SK-N-SH treated with all-trans-retinoic acid at 6 μM for 48 hours (cell line): ENCODE measurements at regions not wholly inside any gene's neighbourhood (a gene's known extent, or its start where the extent isn't known, plus 50 kb on each side); places are given as distances from the start of the nearest gene placed in this dataset.

ENCODE experiments used
- ATAC-seq: fragments of 200-7000 bp; cut with Tn5 transposase; 3 replicates; pipeline ENCODE4 v1.9.1; 2020; ENCODE audit warnings: mild to moderate bottlenecking, moderate library complexity
- ARNTL ChIP-seq: fragments of 450-650 bp; formaldehyde crosslinking; IDR thresholded peaks from 2 replicates; pipeline ENCODE4 v1.5.0; 2020; ENCODE audit warnings: low read depth, mild to moderate bottlenecking, moderate library complexity, borderline replicate concordance
- CSDC2 ChIP-seq: fragments of 250-450 bp; sonication (Bioruptor Pico); IDR thresholded peaks from 2 replicates; pipeline ENCODE4 v1.5.0; 2020; ENCODE audit warnings: mild to moderate bottlenecking, moderate library complexity
- ESRRG ChIP-seq: fragments of 250-450 bp; sonication (Bioruptor Pico); IDR thresholded peaks from 2 replicates; pipeline ENCODE4 v1.6.1; 2021; ENCODE audit warnings: mild to moderate bottlenecking
- GLIS3 ChIP-seq: fragments of 250-450 bp; sonication (Bioruptor Pico); IDR thresholded peaks from 2 replicates; pipeline ENCODE4 v1.5.0; 2020; ENCODE audit warnings: mild to moderate bottlenecking, moderate library complexity
- ISL1 ChIP-seq: fragments of 250-450 bp; sonication (Bioruptor Pico); IDR thresholded peaks from 2 replicates; pipeline ENCODE4 v2.1.2; 2022; ENCODE audit warnings: mild to moderate bottlenecking, moderate library complexity
- PATZ1 ChIP-seq: fragments of 250-450 bp; sonication (Bioruptor Pico); IDR thresholded peaks from 2 replicates; pipeline ENCODE4 v1.8.0; 2020; ENCODE audit warnings: mild to moderate bottlenecking, moderate library complexity, borderline replicate concordance
- POU6F1 ChIP-seq: fragments of 250-450 bp; sonication (Bioruptor Pico); IDR thresholded peaks from 2 replicates; pipeline ENCODE4 v1.8.0; 2021; ENCODE audit warnings: low read depth, mild to moderate bottlenecking, moderate library complexity, borderline replicate concordance
- PPARA ChIP-seq: fragments of 250-450 bp; sonication (Bioruptor Pico); IDR thresholded peaks from 2 replicates; pipeline ENCODE4 v1.5.0; 2020; ENCODE audit warnings: mild to moderate bottlenecking, borderline replicate concordance
- RARB ChIP-seq: fragments of 250-450 bp; sonication (Bioruptor Pico); IDR thresholded peaks from 2 replicates; pipeline ENCODE4 v1.8.0; 2021; ENCODE audit warnings: mild to moderate bottlenecking, moderate library complexity
- SNAI2 ChIP-seq: fragments of 250-450 bp; sonication (Bioruptor Pico); IDR thresholded peaks from 2 replicates; pipeline ENCODE4 v1.5.0; 2020; ENCODE audit warnings: mild to moderate bottlenecking, moderate library complexity
- TCF4 ChIP-seq: fragments of 250-450 bp; sonication (Bioruptor Pico); IDR thresholded peaks from 2 replicates; pipeline ENCODE4 v1.8.0; 2021; ENCODE audit warnings: mild to moderate bottlenecking, moderate library complexity, borderline replicate concordance
- TOX ChIP-seq: fragments of 250-450 bp; sonication (Bioruptor Pico); IDR thresholded peaks from 2 replicates; pipeline ENCODE4 v1.8.0; 2021; ENCODE audit warnings: mild to moderate bottlenecking, moderate library complexity, borderline replicate concordance
- TSHZ2 ChIP-seq: fragments of 250-450 bp; sonication (Bioruptor Pico); IDR thresholded peaks from 2 replicates; pipeline ENCODE4 v1.5.0; 2020; ENCODE audit warnings: mild to moderate bottlenecking, moderate library complexity
- ZC3H10 ChIP-seq: fragments of 250-450 bp; sonication (Bioruptor Pico); IDR thresholded peaks from 2 replicates; pipeline ENCODE4 v1.5.1; 2021; ENCODE audit warnings: mild to moderate bottlenecking, moderate library complexity
- ZFP3 ChIP-seq: fragments of 250-450 bp; sonication (Bioruptor Pico); IDR thresholded peaks from 2 replicates; pipeline ENCODE4 v1.5.0; 2020; ENCODE audit warnings: mild to moderate bottlenecking, moderate library complexity
- ZFP30 ChIP-seq: fragments of 450-650 bp; formaldehyde crosslinking; IDR thresholded peaks from 2 replicates; pipeline ENCODE4 v1.5.0; 2022; ENCODE audit warnings: mild to moderate bottlenecking, moderate library complexity
- ZNF565 ChIP-seq: fragments of 450-650 bp; formaldehyde crosslinking; conservative IDR thresholded peaks from 2 replicates; pipeline ENCODE4 v1.5.0; 2020; ENCODE audit warnings: low read depth, mild to moderate bottlenecking, moderate library complexity
- ZNF70 ChIP-seq: fragments of 450-650 bp; formaldehyde crosslinking; IDR thresholded peaks from 2 replicates; pipeline ENCODE4 v1.5.0; 2020; ENCODE audit warnings: mild to moderate bottlenecking, moderate library complexity
- ZNF8 ChIP-seq: fragments of 450-650 bp; formaldehyde crosslinking; IDR thresholded peaks from 2 replicates; pipeline ENCODE4 v1.5.0; 2020; ENCODE audit warnings: mild to moderate bottlenecking, moderate library complexity
- TF ChIP-seq, protein P1 (sequence below): fragments of 250-450 bp; sonication (Bioruptor Pico); IDR thresholded peaks from 2 replicates; pipeline ENCODE4 v1.5.1; 2021; ENCODE audit warnings: mild to moderate bottlenecking, moderate library complexity
- TF ChIP-seq, protein P2 (sequence below): fragments of 250-450 bp; sonication (Bioruptor Pico); IDR thresholded peaks from 2 replicates; pipeline ENCODE4 v1.5.1; 2020; ENCODE audit warnings: low read depth, mild to moderate bottlenecking, moderate library complexity

DNA sequence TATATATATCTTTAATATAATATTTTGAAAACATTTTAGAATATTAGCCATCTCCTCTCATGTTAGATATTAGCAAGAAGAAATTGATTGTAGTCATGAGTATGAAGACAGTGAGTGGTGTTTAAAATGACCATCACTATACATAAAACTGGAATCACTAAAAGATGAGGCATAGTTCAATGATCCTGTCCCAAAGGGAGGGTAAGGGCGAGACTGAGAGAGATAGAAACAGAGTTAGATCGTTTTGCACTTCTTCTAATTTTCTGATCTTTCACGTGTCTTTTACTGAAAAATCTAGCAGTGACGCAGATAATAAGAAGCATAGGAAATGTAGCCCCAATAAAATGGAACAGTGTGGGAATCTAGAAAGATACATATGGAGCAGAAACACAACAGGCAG, 627.4 kb downstream of the SLC16A7 start:
- ATAC-seq: no peak

GRCh38 chr12:60225216-60226000, 629.6 kb downstream of the SLC16A7 start:
- TF ChIP-seq PPARA (no peak), TCF4 (no peak)
- no peak for ATAC-seq

More for the DNA sequence above, 627.4 kb downstream of the SLC16A7 start:
- no peak for TF ChIP-seq ZNF565 (CRISPR knock-in tag)
- TF ChIP-seq ZC3H10 (CRISPR knock-in tag): no peak
- TF ChIP-seq, all 23 proteins: peak for 0

- TF ChIP-seq PPARA (no peak), POU6F1 (CRISPR knock-in tag) (no peak), ZFP3 (CRISPR knock-in tag) (no peak), CSDC2 (no peak), ZFP30 (CRISPR knock-in tag) (no peak), TCF4 (no peak), RARB (CRISPR knock-in tag) (no peak), PATZ1 (no peak), TOX (CRISPR knock-in tag) (no peak), ISL1 (CRISPR knock-in tag) (no peak), ESRRG (no peak), SNAI2 (CRISPR knock-in tag) (no peak), ZNF70 (no peak), ARNTL (CRISPR knock-in tag) (no peak), ZNF8 (no peak)
- TF ChIP-seq, protein P1, sequence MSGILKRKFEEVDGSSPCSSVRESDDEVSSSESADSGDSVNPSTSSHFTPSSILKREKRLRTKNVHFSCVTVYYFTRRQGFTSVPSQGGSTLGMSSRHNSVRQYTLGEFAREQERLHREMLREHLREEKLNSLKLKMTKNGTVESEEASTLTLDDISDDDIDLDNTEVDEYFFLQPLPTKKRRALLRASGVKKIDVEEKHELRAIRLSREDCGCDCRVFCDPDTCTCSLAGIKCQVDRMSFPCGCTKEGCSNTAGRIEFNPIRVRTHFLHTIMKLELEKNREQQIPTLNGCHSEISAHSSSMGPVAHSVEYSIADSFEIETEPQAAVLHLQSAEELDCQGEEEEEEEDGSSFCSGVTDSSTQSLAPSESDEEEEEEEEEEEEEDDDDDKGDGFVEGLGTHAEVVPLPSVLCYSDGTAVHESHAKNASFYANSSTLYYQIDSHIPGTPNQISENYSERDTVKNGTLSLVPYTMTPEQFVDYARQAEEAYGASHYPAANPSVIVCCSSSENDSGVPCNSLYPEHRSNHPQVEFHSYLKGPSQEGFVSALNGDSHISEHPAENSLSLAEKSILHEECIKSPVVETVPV (CRISPR knock-in tag): no peak
- TF ChIP-seq, protein P2, sequence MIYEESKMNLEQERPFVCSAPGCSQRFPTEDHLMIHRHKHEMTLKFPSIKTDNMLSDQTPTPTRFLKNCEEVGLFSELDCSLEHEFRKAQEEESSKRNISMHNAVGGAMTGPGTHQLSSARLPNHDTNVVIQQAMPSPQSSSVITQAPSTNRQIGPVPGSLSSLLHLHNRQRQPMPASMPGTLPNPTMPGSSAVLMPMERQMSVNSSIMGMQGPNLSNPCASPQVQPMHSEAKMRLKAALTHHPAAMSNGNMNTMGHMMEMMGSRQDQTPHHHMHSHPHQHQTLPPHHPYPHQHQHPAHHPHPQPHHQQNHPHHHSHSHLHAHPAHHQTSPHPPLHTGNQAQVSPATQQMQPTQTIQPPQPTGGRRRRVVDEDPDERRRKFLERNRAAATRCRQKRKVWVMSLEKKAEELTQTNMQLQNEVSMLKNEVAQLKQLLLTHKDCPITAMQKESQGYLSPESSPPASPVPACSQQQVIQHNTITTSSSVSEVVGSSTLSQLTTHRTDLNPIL (CRISPR knock-in tag): no peak
- ATAC-seq: no peak
These were observed 632.1 kb downstream of the SLC16A7 start for GRCh38 chr12:60227916-60228315.

GRCh38 chr12:60230056-60230455, 634.2 kb downstream of the SLC16A7 start:
- no peak for ATAC-seq

DNA sequence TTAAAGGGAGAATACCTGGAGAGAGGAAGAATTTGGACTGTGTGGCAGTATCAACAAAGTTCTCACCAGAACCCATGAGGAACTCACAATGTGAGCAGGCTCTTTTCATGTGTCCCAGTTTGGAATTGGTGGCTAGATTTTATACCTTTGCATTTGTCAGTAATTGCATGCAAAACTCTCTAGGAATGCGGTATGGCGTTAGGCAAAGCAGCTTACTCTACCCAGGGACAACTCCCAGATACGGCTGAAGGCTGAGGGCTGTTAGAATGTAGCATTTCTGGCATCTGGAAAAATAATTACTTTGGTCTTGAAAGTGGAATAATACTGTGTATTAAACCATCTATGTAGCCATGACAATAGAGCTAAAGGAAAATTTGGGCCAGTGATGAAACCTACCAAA, 635.5 kb downstream of the SLC16A7 start:
- no peak for ATAC-seq
- TF ChIP-seq PATZ1 (no peak), POU6F1 (CRISPR knock-in tag) (no peak), TCF4 (no peak), RARB (CRISPR knock-in tag) (no peak), ARNTL (CRISPR knock-in tag) (no peak), GLIS3 (CRISPR knock-in tag) (no peak), TOX (CRISPR knock-in tag) (no peak), ZNF70 (no peak), TSHZ2 (no peak), ZFP30 (CRISPR knock-in tag) (no peak), ZNF8 (no peak)

More at GRCh38 chr12:60230056-60230455, 634.2 kb downstream of the SLC16A7 start:
- TF ChIP-seq ESRRG (no peak), TOX (CRISPR knock-in tag) (no peak), ZNF70 (no peak)
- TF ChIP-seq, all 23 proteins: peak for 0
